ENCODE measurements at regions not wholly inside any gene's neighbourhood (a gene's known extent, or its start where the extent isn't known, plus 50 kb on each side); places are given as distances from the start of the nearest gene placed in this dataset.
"Not testable (repeated sequence)": the region's sequence is repeated elsewhere in the genome, so short reads cannot be mapped to it uniquely, and the experiment has no call there.

- ATAC-seq (replicated peaks), result no peak
- H3K27ac Mint-ChIP-seq, result no peak overlapping the region
- peaks cover 16% of the 10 kb centered on the region for H3K9me3 Mint-ChIP-seq
- no peak overlapping the region for H3K4me3 Mint-ChIP-seq
- no peaks in the 10 kb centered on the region for H3K4me1 Mint-ChIP-seq
- H3K36me3 Mint-ChIP-seq (ENCODE audit: low read depth), result no peaks in the 10 kb centered on the region
- H3K27me3 Mint-ChIP-seq, result peaks cover 13% of the 10 kb centered on the region
These were observed 434.0 kb upstream of the LARGE1 start for GRCh38 chr22:34354071-34354817.

GRCh38 chr22:34356481-34356880, 436.2 kb upstream of the LARGE1 start:
- Mint-ChIP-seq H3K27me3 (peaks cover 13% of the 10 kb centered on the region), H3K27ac (no peak overlapping the region)

GRCh38 chr22:34370711-34371110, 450.4 kb upstream of the LARGE1 start:
- H3K27ac Mint-ChIP-seq, result no peak overlapping the region
- H3K9me3 Mint-ChIP-seq, result peaks cover 13% of the 10 kb centered on the region
- no peak overlapping the region for H3K4me3 Mint-ChIP-seq
- ATAC-seq (replicated peaks), result no peak
- H3K27me3 Mint-ChIP-seq, result peaks cover 16% of the 10 kb centered on the region
- no peaks in the 10 kb centered on the region for H3K4me1 Mint-ChIP-seq
- H3K36me3 Mint-ChIP-seq (ENCODE audit: low read depth), result no peaks in the 10 kb centered on the region

More at GRCh38 chr22:34356481-34356880, 436.2 kb upstream of the LARGE1 start:
- no peaks in the 10 kb centered on the region for H3K36me3 Mint-ChIP-seq (ENCODE audit: low read depth)
- H3K9me3 Mint-ChIP-seq, result peaks cover 13% of the 10 kb centered on the region
- no peaks in the 10 kb centered on the region for H3K4me1 Mint-ChIP-seq
- no peak for ATAC-seq (replicated peaks)
- H3K4me3 Mint-ChIP-seq, result no peak overlapping the region

- peaks cover 5% of the 10 kb centered on the region for H3K27me3 Mint-ChIP-seq
- no peak for ATAC-seq (replicated peaks)
- H3K9me3 Mint-ChIP-seq, result peaks cover 5% of the 10 kb centered on the region
- H3K27ac Mint-ChIP-seq, result no peak overlapping the region
- H3K4me1 Mint-ChIP-seq, result no peaks in the 10 kb centered on the region
- H3K4me3 Mint-ChIP-seq, result no peak overlapping the region
- no peaks in the 10 kb centered on the region for H3K36me3 Mint-ChIP-seq (ENCODE audit: low read depth)
These were observed 459.5 kb upstream of the LARGE1 start for GRCh38 chr22:34379825-34380224.

GRCh38 chr22:34380532-34380931, 460.3 kb upstream of the LARGE1 start:
- Mint-ChIP-seq H3K9me3 (peaks cover 5% of the 10 kb centered on the region), H3K27ac (no peak overlapping the region), H3K4me3 (no peak overlapping the region), H3K4me1 (no peaks in the 10 kb centered on the region), H3K27me3 (peaks cover 5% of the 10 kb centered on the region), H3K36me3 (ENCODE audit: low read depth) (no peaks in the 10 kb centered on the region)
- no peak for ATAC-seq (replicated peaks)

GRCh38 chr22:34390400-34390799, 470.1 kb upstream of the LARGE1 start:
- no peak overlapping the region for H3K4me3 Mint-ChIP-seq
- H3K4me1 Mint-ChIP-seq, result no peaks in the 10 kb centered on the region
- ATAC-seq (replicated peaks), result no peak
- no peaks in the 10 kb centered on the region for H3K36me3 Mint-ChIP-seq (ENCODE audit: low read depth)
- H3K9me3 Mint-ChIP-seq, result peaks cover 8% of the 10 kb centered on the region
- H3K27ac Mint-ChIP-seq, result no peak overlapping the region
- H3K27me3 Mint-ChIP-seq, result no peaks in the 10 kb centered on the region

GRCh38 chr22:34395370-34395769, 475.1 kb upstream of the LARGE1 start:
- Mint-ChIP-seq H3K4me1 (no peaks in the 10 kb centered on the region), H3K4me3 (no peak overlapping the region), H3K36me3 (ENCODE audit: low read depth) (no peaks in the 10 kb centered on the region), H3K27me3 (no peaks in the 10 kb centered on the region), H3K9me3 (peaks cover 4% of the 10 kb centered on the region), H3K27ac (no peak overlapping the region)
- no peak for ATAC-seq (replicated peaks)

- H3K9me3 Mint-ChIP-seq, result no peaks in the 10 kb centered on the region
- no peaks in the 10 kb centered on the region for H3K27me3 Mint-ChIP-seq
- no peak overlapping the region for H3K4me3 Mint-ChIP-seq
- no peaks in the 10 kb centered on the region for H3K36me3 Mint-ChIP-seq (ENCODE audit: low read depth)
- H3K27ac Mint-ChIP-seq, result no peak overlapping the region
- H3K4me1 Mint-ChIP-seq, result no peaks in the 10 kb centered on the region
- ATAC-seq (replicated peaks), result no peak
These were observed 483.4 kb upstream of the LARGE1 start for GRCh38 chr22:34403667-34404066.

- Mint-ChIP-seq H3K4me3 (no peak overlapping the region), H3K36me3 (ENCODE audit: low read depth) (no peaks in the 10 kb centered on the region), H3K27me3 (no peaks in the 10 kb centered on the region), H3K27ac (no peak overlapping the region), H3K4me1 (no peaks in the 10 kb centered on the region), H3K9me3 (peaks cover 4% of the 10 kb centered on the region)
- no peak for ATAC-seq (replicated peaks)
These were observed 489.8 kb upstream of the LARGE1 start for GRCh38 chr22:34410111-34410510.

GRCh38 chr22:34414467-34415440, 494.5 kb upstream of the LARGE1 start:
- Mint-ChIP-seq H3K4me3 (no peak overlapping the region), H3K27ac (no peak overlapping the region), H3K9me3 (peaks cover 12% of the 10 kb centered on the region), H3K27me3 (no peaks in the 10 kb centered on the region), H3K4me1 (no peaks in the 10 kb centered on the region), H3K36me3 (ENCODE audit: low read depth) (no peaks in the 10 kb centered on the region)
- ATAC-seq (replicated peaks), result peak; percentile 21

GRCh38 chr22:34416022-34416860, 496.0 kb upstream of the LARGE1 start:
- Mint-ChIP-seq H3K4me1 (no peaks in the 10 kb centered on the region), H3K4me3 (no peak overlapping the region), H3K27ac (no peak overlapping the region), H3K27me3 (no peaks in the 10 kb centered on the region), H3K9me3 (peaks cover 12% of the 10 kb centered on the region), H3K36me3 (ENCODE audit: low read depth) (no peaks in the 10 kb centered on the region)
- ATAC-seq (replicated peaks), result no peak

- H3K4me3 Mint-ChIP-seq; H3K27me3 Mint-ChIP-seq; H3K4me1 Mint-ChIP-seq; H3K36me3 Mint-ChIP-seq (ENCODE audit: low read depth); ATAC-seq (replicated peaks); H3K27ac Mint-ChIP-seq; H3K9me3 Mint-ChIP-seq: not testable (repeated sequence)
These were observed 502.7 kb upstream of the LARGE1 start for GRCh38 chr22:34422948-34423347.

GRCh38 chr22:34427436-34427835, 507.2 kb upstream of the LARGE1 start:
- Mint-ChIP-seq H3K9me3 (peaks cover 15% of the 10 kb centered on the region), H3K27me3 (peaks cover 3% of the 10 kb centered on the region), H3K36me3 (ENCODE audit: low read depth) (no peaks in the 10 kb centered on the region), H3K27ac (no peak overlapping the region), H3K4me3 (no peak overlapping the region), H3K4me1 (peaks cover 4% of the 10 kb centered on the region)
- no peak for ATAC-seq (replicated peaks)

GRCh38 chr22:34427841-34428240, 507.6 kb upstream of the LARGE1 start:
- Mint-ChIP-seq H3K4me3 (no peak overlapping the region), H3K9me3 (peaks cover 15% of the 10 kb centered on the region), H3K36me3 (ENCODE audit: low read depth) (no peaks in the 10 kb centered on the region), H3K4me1 (peaks cover 4% of the 10 kb centered on the region), H3K27me3 (peaks cover 3% of the 10 kb centered on the region), H3K27ac (no peak overlapping the region)
- ATAC-seq (replicated peaks), result no peak

Data from activated T-helper 17 cell treated with anti-CD3 and anti-CD28 coated beads, Interleukin-2, amount 50 U/mL, for 72 hours (primary cell).